ENCODE measurements at regions not wholly inside any gene's neighbourhood (a gene's known extent, or its start where the extent isn't known, plus 50 kb on each side); places are given as distances from the start of the nearest gene placed in this dataset.
"Not testable (repeated sequence)": the region's sequence is repeated elsewhere in the genome, so short reads cannot be mapped to it uniquely, and the experiment has no call there.

- DNase-seq (ENCODE audit: low read depth), result no peak
These were observed 54.1 kb downstream of the FOXG1 start for GRCh38 chr14:28820677-28821076.

GRCh38 chr14:28821993-28822392, 55.4 kb downstream of the FOXG1 start:
- DNase-seq (ENCODE audit: low read depth), result no peak

DNA sequence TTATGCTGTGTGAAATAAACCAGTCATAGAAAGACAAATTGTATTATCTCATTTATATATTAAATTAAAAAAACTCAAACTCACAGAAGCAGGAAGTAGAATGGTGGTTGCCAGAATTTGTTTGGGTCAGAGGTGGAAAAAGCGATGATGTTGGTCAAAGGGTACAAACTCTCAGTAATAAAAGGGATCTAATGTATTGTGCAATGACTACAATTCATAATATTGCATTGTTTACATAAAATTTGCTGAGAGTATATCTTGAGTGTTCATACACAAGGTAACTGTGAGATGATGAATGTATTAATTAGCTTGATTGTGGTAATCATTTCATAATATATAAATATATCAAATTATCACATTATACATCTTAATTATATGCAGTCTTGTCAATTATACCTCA, 56.7 kb downstream of the FOXG1 start:
- no peak for DNase-seq (ENCODE audit: low read depth)

- DNase-seq (ENCODE audit: low read depth), result no peak
These were observed 63.5 kb downstream of the FOXG1 start for GRCh38 chr14:28830115-28830534.

DNA sequence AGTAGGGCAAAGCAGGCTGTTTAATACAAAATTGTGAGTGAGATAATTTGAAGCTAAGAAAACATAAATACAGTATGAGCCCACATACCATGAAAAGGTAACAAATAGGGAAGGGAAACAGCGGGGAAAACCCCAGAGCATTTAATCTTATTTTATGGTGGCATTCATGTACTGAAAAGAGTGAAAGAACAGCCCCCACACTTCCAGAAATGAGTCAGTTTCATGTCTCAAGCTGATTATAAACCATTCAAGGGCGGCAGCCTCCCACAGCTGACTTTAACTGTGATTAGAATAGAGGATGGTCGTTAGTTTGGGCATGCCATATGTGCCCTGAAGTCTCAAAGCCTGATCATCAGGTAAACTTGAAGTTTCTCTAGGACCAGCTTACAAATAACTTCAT, 64.5 kb downstream of the FOXG1 start:
- no peak for DNase-seq (ENCODE audit: low read depth)

DNA sequence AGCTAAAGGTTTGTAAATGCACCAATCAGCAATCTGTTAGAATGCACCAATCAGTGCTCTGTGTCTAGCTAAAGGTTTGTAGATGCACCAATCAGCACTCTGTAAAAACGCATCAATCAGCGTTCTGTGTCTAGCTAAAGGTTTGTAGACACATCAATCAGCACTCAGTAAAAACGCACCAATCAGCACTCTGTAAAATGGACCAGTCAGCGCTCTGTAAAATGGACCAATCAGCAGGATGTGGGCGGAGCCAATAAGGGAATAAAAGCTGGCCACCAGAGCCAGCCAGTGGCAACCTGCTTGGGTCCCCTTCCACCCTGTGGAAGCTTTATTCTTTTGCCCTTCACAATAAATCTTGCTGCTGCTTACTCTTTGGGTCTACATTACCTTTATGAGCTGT, 76.0 kb downstream of the FOXG1 start:
- DNase-seq (ENCODE audit: low read depth), result not testable (repeated sequence)

DNA sequence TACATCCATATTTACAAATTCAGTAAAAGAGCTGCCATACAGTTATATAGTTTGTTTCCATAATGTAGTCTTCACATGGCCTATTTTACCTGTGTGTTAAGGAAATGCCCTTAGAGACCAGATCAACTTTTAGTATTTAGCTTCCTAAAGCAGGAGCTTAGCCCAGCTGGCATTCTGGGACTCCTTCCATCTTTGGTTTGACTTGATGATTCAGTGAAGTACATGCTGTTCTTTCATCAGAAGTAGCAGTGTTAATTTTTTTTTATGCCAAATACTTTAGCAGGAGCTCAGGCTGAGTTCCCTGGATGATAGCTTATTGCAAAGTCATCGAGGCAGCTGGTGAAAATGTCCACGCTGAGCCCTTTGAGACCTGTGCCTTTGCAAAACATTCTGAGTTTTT, 101.0 kb downstream of the FOXG1 start:
- DNase-seq (ENCODE audit: low read depth), result no peak

- no peak for DNase-seq (ENCODE audit: low read depth)
These were observed 103.5 kb downstream of the FOXG1 start for GRCh38 chr14:28870033-28870564.

- no peak for DNase-seq (ENCODE audit: low read depth)
These were observed 109.5 kb downstream of the FOXG1 start for GRCh38 chr14:28875934-28876571.

DNA sequence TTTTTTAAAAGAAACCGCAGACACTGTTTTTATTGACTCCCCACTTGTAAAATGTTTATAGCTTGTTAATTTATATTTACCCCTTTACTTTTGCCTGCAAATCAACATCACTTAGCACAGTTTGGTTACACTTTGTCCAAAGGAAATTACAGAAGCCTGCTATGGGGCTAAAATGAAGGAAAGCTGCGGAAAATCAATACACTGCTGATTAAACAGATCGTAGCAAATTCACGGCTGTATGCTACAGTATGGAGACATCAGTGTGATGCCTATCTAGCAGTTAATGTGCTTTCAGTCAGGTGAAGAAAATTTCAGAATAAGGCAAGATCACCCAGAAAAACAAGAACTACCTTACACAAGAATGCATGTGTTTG, 110.0 kb downstream of the FOXG1 start:
- DNase-seq (ENCODE audit: low read depth), result no peak

DNA sequence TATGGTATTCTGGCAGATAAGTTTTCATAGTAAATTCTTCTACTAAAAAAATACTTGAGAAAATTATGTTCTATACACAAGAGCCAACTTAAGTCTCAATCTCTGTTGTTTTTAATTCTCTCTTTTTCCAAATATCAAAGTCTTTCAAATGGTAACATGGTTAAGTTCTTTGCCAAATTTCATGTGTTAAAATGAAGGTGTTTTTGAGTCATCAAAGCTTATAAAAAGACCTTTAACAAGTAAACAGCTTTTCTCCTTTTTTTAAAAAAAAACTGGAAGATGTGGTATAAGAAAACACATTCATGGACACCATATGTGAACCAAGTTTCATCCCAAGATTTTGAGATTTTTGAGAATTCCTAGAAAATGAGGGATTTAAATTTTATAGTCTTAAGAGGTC, 111.3 kb downstream of the FOXG1 start:
- DNase-seq (ENCODE audit: low read depth), result no peak

GRCh38 chr14:28879573-28879996, 113.0 kb downstream of the FOXG1 start:
- no peak for DNase-seq (ENCODE audit: low read depth)

DNA sequence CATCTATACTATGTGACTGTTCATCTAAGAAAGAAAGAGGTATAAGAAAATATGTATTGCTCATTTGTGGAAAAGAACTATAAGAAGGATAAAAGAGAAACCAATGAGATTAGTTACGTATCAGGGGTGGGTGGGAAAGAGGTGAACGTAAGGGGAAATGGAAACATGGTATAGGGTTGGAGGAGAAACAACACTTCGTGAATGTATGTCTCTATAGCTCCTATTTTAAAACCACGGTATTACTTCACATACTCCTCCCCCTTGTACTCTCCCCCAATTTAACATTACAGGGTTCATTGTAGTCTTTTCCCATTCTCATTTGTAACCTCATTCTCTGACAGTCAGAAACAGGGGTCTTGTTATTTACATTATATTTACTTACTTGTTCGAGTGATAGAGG, 120.4 kb downstream of the FOXG1 start:
- no peak for DNase-seq (ENCODE audit: low read depth)

DNA sequence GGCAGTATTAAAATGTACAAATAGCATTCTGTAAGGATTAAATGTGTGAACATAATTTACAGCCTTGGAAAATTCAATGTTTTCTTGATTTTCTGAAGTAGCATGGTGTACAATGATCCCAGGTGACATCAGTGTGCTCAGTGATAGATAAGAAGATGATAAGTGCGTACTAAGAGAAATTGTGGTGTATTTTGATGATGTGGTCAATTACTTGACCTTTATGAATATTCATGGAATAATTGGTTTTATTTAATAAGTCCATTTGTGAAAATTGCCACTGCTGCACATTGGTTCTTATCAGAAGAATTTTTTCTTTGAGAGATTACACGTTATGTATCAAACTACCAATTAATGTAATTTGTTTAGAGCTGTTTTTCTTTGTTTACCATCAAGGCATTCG, 128.8 kb downstream of the FOXG1 start:
- DNase-seq (ENCODE audit: low read depth), result no peak

DNA sequence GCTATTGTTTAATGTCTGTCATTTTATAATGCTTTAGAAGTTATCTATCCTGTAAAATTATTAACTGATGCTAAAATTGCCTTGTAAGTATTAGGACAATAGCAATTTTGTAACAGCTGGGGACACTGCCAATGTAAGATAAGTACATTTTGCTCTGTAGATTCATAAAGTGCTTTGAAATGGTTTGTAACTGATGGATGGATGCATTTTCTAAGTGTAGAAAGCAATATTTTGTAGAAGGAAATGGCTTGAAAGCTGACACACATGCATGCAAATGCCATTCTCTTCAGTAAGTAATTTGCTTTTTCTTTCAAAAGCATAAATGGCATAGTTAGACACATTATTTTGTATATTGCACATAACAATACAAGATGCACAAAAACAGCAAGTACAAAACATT, 129.8 kb downstream of the FOXG1 start:
- DNase-seq (ENCODE audit: low read depth), result no peak

DNA sequence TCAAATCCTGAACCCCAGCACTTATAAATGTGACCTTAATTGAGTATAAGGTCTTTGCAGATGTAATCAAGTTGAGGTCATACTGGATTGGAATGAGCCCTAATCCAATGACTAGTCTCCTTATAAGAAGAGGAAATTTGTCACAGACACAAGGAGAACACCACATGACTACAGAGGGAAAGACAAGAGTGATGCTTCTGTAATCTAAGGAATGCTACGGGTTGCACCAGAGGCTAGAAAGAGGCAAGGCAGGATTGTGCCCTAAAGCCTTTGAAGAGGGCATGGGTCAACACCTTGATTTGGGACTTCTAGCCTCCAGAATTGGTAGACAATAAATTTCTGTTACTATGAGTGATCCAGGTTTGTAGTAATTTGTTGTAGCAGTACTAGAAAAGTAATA, 135.0 kb downstream of the FOXG1 start:
- DNase-seq (ENCODE audit: low read depth), result no peak

GRCh38 chr14:28902930-28903329, 136.3 kb downstream of the FOXG1 start:
- peak; percentile 30 for DNase-seq (ENCODE audit: low read depth)

GRCh38 chr14:28911521-28911920, 144.9 kb downstream of the FOXG1 start:
- DNase-seq (ENCODE audit: low read depth), result no peak

- DNase-seq (ENCODE audit: low read depth), result no peak
These were observed 146.5 kb downstream of the FOXG1 start for GRCh38 chr14:28913056-28913455.

DNA sequence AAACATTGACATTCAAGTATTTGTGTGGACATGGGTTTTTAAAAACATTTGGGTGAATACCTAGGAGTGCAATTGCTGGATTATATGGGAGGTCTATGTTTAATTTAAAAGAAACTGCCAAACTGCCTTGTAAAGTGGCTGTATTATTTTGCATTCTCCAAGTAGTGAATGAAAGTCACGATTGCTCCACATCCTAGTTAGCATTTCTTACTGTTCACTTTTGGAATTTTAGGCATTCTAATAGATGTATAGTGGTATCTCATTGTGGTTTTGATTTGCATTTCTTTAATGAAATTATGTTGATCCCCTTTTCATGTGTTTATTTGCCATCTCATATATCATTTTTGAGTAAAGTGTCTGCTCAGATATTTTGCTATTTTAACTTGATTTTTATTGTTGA, 159.5 kb downstream of the FOXG1 start:
- no peak for DNase-seq (ENCODE audit: low read depth)

DNA sequence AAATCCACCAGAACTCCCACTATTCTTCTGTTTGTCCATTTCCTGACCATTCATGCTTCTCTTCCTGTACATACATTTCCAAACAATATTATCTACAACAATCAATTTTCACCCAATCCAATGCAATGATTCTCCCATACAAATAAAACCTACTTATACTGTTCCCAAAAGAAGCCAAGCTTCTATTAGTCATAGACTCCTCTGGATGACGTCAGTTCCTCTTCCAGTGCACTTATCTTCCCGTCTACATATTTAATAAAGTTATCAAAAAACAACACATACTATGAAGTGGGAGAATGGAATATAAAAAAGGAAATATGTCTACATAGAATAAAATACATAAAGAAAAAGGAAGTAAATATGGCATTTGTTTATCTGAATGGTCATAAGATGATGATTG, 165.4 kb downstream of the FOXG1 start:
- DNase-seq (ENCODE audit: low read depth), result no peak

DNA sequence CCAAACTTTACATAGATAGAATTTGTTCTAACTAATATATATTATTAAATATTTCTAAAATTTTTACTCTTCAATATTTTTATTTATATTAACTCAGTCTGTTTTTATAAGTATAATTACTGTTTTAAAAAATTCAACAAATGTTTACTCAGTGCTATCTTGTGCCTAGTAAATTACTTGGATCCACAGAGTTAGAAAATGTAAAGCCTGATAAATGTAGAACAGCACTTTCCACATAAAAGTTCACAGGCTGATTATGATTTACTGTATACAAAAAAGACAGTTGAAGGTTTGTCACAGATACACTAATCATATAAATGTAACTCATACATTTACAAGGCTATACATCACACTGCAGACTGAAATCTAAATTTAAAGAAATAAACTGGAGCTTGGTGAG, 170.0 kb downstream of the FOXG1 start:
- DNase-seq (ENCODE audit: low read depth), result no peak

GRCh38 chr14:28941758-28942157, 175.2 kb downstream of the FOXG1 start:
- no peak for DNase-seq (ENCODE audit: low read depth)

DNA sequence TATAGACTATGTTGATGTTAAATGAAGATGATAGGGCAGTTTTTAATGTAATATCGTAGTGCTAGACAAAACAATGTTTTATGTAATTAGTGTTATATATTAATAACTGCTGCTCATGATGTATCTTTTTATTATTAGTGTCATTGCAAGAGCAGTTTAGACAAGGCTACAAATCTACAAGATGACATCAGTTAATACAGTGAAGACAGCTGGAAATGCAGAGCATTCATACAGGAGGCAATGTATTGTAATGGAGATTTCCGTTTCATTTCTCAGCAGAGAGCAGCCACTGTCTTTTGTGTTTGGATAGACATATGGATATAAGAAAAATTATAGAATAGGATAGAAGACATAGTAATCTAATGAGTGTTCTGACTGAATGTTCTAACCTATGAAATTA, 178.0 kb downstream of the FOXG1 start:
- no peak for DNase-seq (ENCODE audit: low read depth)
